H1 (cell line): ENCODE measurements at regions not wholly inside any gene's neighbourhood (a gene's known extent, or its start where the extent isn't known, plus 50 kb on each side); places are given as distances from the start of the nearest gene placed in this dataset.

Experiments used
- CTCF ChIA-PET: fragments of 300-600 bp; sonication (Branson Sonifier 250); formaldehyde crosslinking; loops from one replicate; lab custom pipeline; 2021; ENCODE audit not compliant: partially characterized antibody; lab: Charles Lee
- POLR2A ChIA-PET: fragments of 300-600 bp; sonication (Branson Sonifier 250); formaldehyde crosslinking; loops from one replicate; lab custom pipeline; 2021; ENCODE audit warnings: inconsistent platforms; ENCODE audit not compliant: partially characterized antibody; lab: Charles Lee
- DNase-seq, 2 experiments: peaks; one replicate each; pipeline versions ENCODE4 v3.0.0 to v3.0.0-alpha.2; 2010 to 2022; ENCODE audit warnings: low spot score in 2 of 2, low read depth in 1 of 2, mixed read lengths in 1 of 2
- FAIRE-seq: peaks from 2 replicates; lab custom pipeline; 2011; peaks lifted over from hg19 to GRCh38; lab: Jason Lieb, UNC
- H2AFZ ChIP-seq: 2 replicates; pipeline ENCODE4 v1.8.1; 2012; ENCODE audit warnings: low read length, inconsistent platforms
- H2AK5ac ChIP-seq: 2 replicates; pipeline ENCODE4 v1.6.1; 2013; ENCODE audit warnings: low read depth, low read length
- H2BK120ac ChIP-seq: replicated peaks from 2 replicates; pipeline ENCODE3; 2013; ENCODE audit warnings: low read depth, low read length, inconsistent platforms
- H2BK12ac ChIP-seq: 2 replicates; pipeline ENCODE4 v1.6.1; 2013; ENCODE audit warnings: low read depth, low read length
- H2BK15ac ChIP-seq: 2 replicates; pipeline ENCODE4 v1.6.1; 2013; ENCODE audit warnings: low read length
- H2BK20ac ChIP-seq: 2 replicates; pipeline ENCODE4 v1.6.1; 2013; ENCODE audit warnings: low read length
- H2BK5ac ChIP-seq: 2 replicates; pipeline ENCODE4 v1.6.1; 2013; ENCODE audit warnings: low read depth, low read length
- H3K14ac ChIP-seq: 2 replicates; pipeline ENCODE4 v1.6.1; 2013; ENCODE audit warnings: inconsistent platforms; ENCODE audit not compliant: insufficient read length
- H3K18ac ChIP-seq: 2 replicates; pipeline ENCODE4 v1.6.1; 2013; ENCODE audit warnings: low read length; ENCODE audit errors: extremely low read depth
- H3K23ac ChIP-seq: 2 replicates; pipeline ENCODE4 v1.6.1; 2013; ENCODE audit warnings: inconsistent platforms; ENCODE audit not compliant: insufficient read length
- H3K23me2 ChIP-seq: 2 replicates; pipeline ENCODE4 v1.6.1; 2013; ENCODE audit warnings: low read depth, low read length
- H3K27ac ChIP-seq: 2 replicates; pipeline ENCODE4 v1.6.1; 2011; ENCODE audit warnings: low read depth, low read length, inconsistent platforms
- H3K27me3 ChIP-seq, 4 experiments: replicated peaks in 1 of 4; 1 replicate in 1 of 4; 2 replicates in 3 of 4; pipeline versions ENCODE4 v1.6.1 to v1.8.1; 2011 to 2013; ENCODE audit warnings: low read length in 3 of 4, mild to moderate bottlenecking in 3 of 4, inconsistent platforms in 2 of 4, mixed read lengths in 2 of 4, moderate library complexity in 1 of 4; ENCODE audit not compliant: control insufficient read depth in 3 of 4, insufficient read depth in 3 of 4; ENCODE audit errors: extremely low read depth in 1 of 4
- H3K36me3 ChIP-seq, 4 experiments: 2 replicates each; pipeline versions ENCODE4 v1.6.1 to v1.8.1; 2011 to 2013; ENCODE audit warnings: mild to moderate bottlenecking in 4 of 4, low read length in 3 of 4, moderate library complexity in 2 of 4, control low read depth in 1 of 4, inconsistent platforms in 1 of 4; ENCODE audit not compliant: insufficient read depth in 4 of 4, control insufficient read depth in 2 of 4
- H3K4ac ChIP-seq: replicated peaks from 2 replicates; pipeline ENCODE3; 2013; ENCODE audit warnings: low read length, low read depth, mixed read lengths, inconsistent platforms; ENCODE audit not compliant: insufficient read length
- H3K4me1 ChIP-seq, 4 experiments: replicated peaks in 1 of 4; 1 replicate in 1 of 4; 2 replicates in 3 of 4; pipeline versions ENCODE4 v1.6.1 to v1.8.1; 2011 to 2013; ENCODE audit warnings: low read length in 3 of 4, inconsistent platforms in 2 of 4, mixed read lengths in 1 of 4; ENCODE audit not compliant: insufficient read depth in 4 of 4, control insufficient read depth in 3 of 4
- H3K4me2 ChIP-seq, 2 experiments: 2 replicates each; pipeline versions ENCODE4 v1.6.1 to v1.8.1; 2011 to 2013; ENCODE audit warnings: low read depth in 2 of 2, low read length in 2 of 2, control low read depth in 1 of 2, inconsistent platforms in 1 of 2, mild to moderate bottlenecking in 1 of 2; ENCODE audit not compliant: insufficient read depth in 1 of 2
- H3K4me3 ChIP-seq, 4 experiments: fragments of 200-600, 300-600 bp in 1 of 4; sonication (generic), shearing (Covaris generic), sonication (Bioruptor Twin) in 1 of 4; 2 replicates each; pipeline versions ENCODE4 v1.5.1 to v1.8.1; 2011 to 2016; ENCODE audit warnings: low read length in 4 of 4, low read depth in 3 of 4, control low read depth in 2 of 4, inconsistent platforms in 2 of 4, mild to moderate bottlenecking in 2 of 4, mixed read lengths in 1 of 4, moderate library complexity in 1 of 4; ENCODE audit not compliant: insufficient read depth in 2 of 4; ENCODE audit errors: extremely low read depth in 1 of 4
- H3K56ac ChIP-seq: replicated peaks from 2 replicates; pipeline ENCODE3; 2013; ENCODE audit warnings: low read depth, mild to moderate bottlenecking, mixed read lengths, low read length, inconsistent platforms; ENCODE audit not compliant: insufficient read length
- H3K79me1 ChIP-seq: 2 replicates; pipeline ENCODE4 v1.6.1; 2013; ENCODE audit warnings: low read depth, low read length, control low read depth
- H3K79me2 ChIP-seq, 2 experiments: 2 replicates each; pipeline versions ENCODE4 v1.6.1 to v1.8.1; 2012 to 2013; ENCODE audit warnings: low read length in 2 of 2, mild to moderate bottlenecking in 2 of 2, inconsistent platforms in 1 of 2; ENCODE audit not compliant: insufficient read depth in 2 of 2, control insufficient read depth in 1 of 2
- H3K9ac ChIP-seq, 4 experiments: replicated peaks in 1 of 4; 1 replicate in 1 of 4; 2 replicates in 3 of 4; pipeline versions ENCODE4 v1.6.1 to v1.8.1; 2011 to 2013; ENCODE audit warnings: low read depth in 3 of 4, low read length in 3 of 4, control low read depth in 2 of 4, mild to moderate bottlenecking in 2 of 4, moderate library complexity in 2 of 4, inconsistent platforms in 1 of 4; ENCODE audit errors: extremely low read depth in 1 of 4
- H3K9me3 ChIP-seq, 2 experiments: 2 replicates each; pipeline versions ENCODE4 v1.6.1 to v1.8.1; 2012 to 2013; ENCODE audit warnings: mild to moderate bottlenecking in 2 of 2, moderate library complexity in 2 of 2, control low read depth in 1 of 2, inconsistent platforms in 1 of 2, low read depth in 1 of 2, low read length in 1 of 2, mixed read lengths in 1 of 2; ENCODE audit not compliant: insufficient read depth in 2 of 2
- H4K20me1 ChIP-seq, 2 experiments: replicated peaks in 1 of 2; 2 replicates each; pipeline versions ENCODE3 to v1.8.1; 2011 to 2013; ENCODE audit warnings: inconsistent platforms in 2 of 2, low read length in 2 of 2, mild to moderate bottlenecking in 1 of 2; ENCODE audit not compliant: insufficient read depth in 2 of 2, control insufficient read depth in 1 of 2
- H4K5ac ChIP-seq: 2 replicates; pipeline ENCODE4 v1.6.1; 2013; ENCODE audit warnings: low read length, low read depth, mixed read lengths, inconsistent platforms; ENCODE audit not compliant: insufficient read length
- H4K8ac ChIP-seq: 2 replicates; pipeline ENCODE4 v1.8.0; 2013; ENCODE audit warnings: mild to moderate bottlenecking, moderate library complexity, low read length, inconsistent platforms; ENCODE audit not compliant: insufficient read depth; ENCODE audit errors: extremely low read depth
- H4K91ac ChIP-seq: replicated peaks from 2 replicates; pipeline ENCODE3; 2013; ENCODE audit warnings: low read length, mixed read lengths, inconsistent platforms; ENCODE audit not compliant: insufficient read length
- EP300 ChIP-seq, 2 experiments: IDR thresholded peaks; 1 replicate in 1 of 2; 2 replicates in 1 of 2; pipeline ENCODE4 v1.6.1; 2011 to 2012; ENCODE audit warnings: low read depth in 2 of 2, low read length in 2 of 2, mild to moderate bottlenecking in 2 of 2, borderline replicate concordance in 1 of 2, inconsistent platforms in 1 of 2, moderate library complexity in 1 of 2
- EZH2 ChIP-seq: fragments of 200-600 bp; sonication (generic); IDR thresholded peaks from 2 replicates; pipeline ENCODE4 v1.7.1; 2012; ENCODE audit warnings: low read depth, mild to moderate bottlenecking, moderate library complexity, low read length, inconsistent platforms; ENCODE audit not compliant: severe bottlenecking
- RAD21 ChIP-seq, 2 experiments: IDR thresholded peaks in 1 of 2; conservative IDR thresholded peaks in 1 of 2; 2 replicates each; pipeline ENCODE4 v1.6.1; 2011; ENCODE audit warnings: low read depth in 2 of 2, low read length in 2 of 2, improper control_type of control experiment in 1 of 2, inconsistent platforms in 1 of 2, mild to moderate bottlenecking in 1 of 2, moderate library complexity in 1 of 2
- WGBS, 2 experiments: shearing (Covaris generic) in 1 of 2; methylation state at CpG; one replicate each; pipeline versions ENCODE4 v1.1.6 to v1.1.7; 2013 to 2015; ENCODE audit warnings: low lambda C conversion rate in 2 of 2, mixed read lengths in 2 of 2, inconsistent platforms in 1 of 2, low coverage in 1 of 2, missing lambda C conversion rate in 1 of 2; ENCODE audit not compliant: insufficient replicate concordance in 2 of 2, insufficient coverage in 1 of 2, insufficient read length in 1 of 2; ENCODE audit errors: extremely low coverage in 1 of 2, missing lambda C conversion rate in 1 of 2; 5-methylcytosine and 5-hydroxymethylcytosine counted together
- TF ChIP-seq, protein P1 (sequence below), 3 experiments: IDR thresholded peaks; 1 replicate in 2 of 3; 2 replicates in 1 of 3; pipeline versions ENCODE4 v1.5.1 to v1.6.1; 2011; ENCODE audit warnings: low read length in 3 of 3, mild to moderate bottlenecking in 3 of 3, inconsistent platforms in 2 of 3, low read depth in 1 of 3, moderate library complexity in 1 of 3; ENCODE audit not compliant: insufficient read depth in 1 of 3; ENCODE audit errors: control extremely low read depth in 1 of 3

DNA sequence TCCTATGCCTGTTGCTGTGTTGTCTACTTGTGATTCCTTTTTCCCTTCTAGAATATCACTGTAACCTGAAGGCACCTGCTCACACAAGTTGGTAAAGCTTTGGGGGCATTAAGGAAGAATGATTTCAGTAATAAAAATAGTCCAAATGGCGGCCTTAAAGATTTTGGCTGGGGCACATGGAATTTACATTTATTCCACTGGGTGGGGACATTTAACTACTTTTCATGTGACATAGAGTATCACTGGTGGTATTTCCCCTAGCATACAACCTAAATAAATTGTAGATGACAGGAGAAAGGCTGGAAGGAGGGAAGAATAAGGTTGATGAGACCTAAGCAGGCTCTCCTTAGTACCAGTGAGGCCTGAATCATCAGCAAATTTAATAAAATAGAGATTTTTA lies 121.8 kb upstream of the EDA2R start:
- Histone ChIP-seq H3K4me3 (no peak overlapping the region), H3K23me2 (no peaks in the 10 kb centered on the region), H3K9ac (no peak overlapping the region), H2AK5ac (no peak overlapping the region), H4K91ac (no peak overlapping the region), H2BK12ac (no peak overlapping the region), H4K8ac (no peak overlapping the region), H3K4me2 (no peak overlapping the region), H2BK5ac (no peak overlapping the region), H2BK20ac (no peak overlapping the region), H3K27ac (no peak overlapping the region), H3K79me1 (no peaks in the 10 kb centered on the region), H2BK15ac (no peak overlapping the region), H3K4me1 (no peaks in the 10 kb centered on the region), H3K79me2 (no peaks in the 10 kb centered on the region), H2BK120ac (no peak overlapping the region), H3K36me3 (no peaks in the 10 kb centered on the region), H3K9me3 (no peaks in the 10 kb centered on the region), H4K5ac (no peak overlapping the region), H3K56ac (no peak overlapping the region), H3K14ac (no peak overlapping the region), H3K23ac (no peak overlapping the region), H3K4ac (no peak overlapping the region), H2AFZ (no peak overlapping the region), H4K20me1 (no peaks in the 10 kb centered on the region), H3K18ac (no peak overlapping the region), H3K27me3 (no peaks in the 10 kb centered on the region)
- CTCF ChIA-PET, result no interaction called here
- 89% methylated on average over 1 of the region's 1 CpG; no CpG with 5 or more reads in 1 of the 2 experiments for WGBS, 2 experiments
- FAIRE-seq, result no peak
- no peak for DNase-seq
- POLR2A ChIA-PET, result no interaction called here
- TF ChIP-seq RAD21 (IDR thresholded peaks at IDR 0.05 in 1 of 2, conservative IDR thresholded peaks at IDR 0.05 in 1 of 2; ENCODE audit: low read depth in 2 of 2, low read length in 2 of 2) (peak; percentile 46 to 58), EP300 (IDR thresholded peaks at IDR 0.05; ENCODE audit: borderline replicate concordance in 1 of 2, low read depth in 2 of 2, low read length in 2 of 2) (no peak), EZH2 (no peak)
- TF ChIP-seq, protein P1, sequence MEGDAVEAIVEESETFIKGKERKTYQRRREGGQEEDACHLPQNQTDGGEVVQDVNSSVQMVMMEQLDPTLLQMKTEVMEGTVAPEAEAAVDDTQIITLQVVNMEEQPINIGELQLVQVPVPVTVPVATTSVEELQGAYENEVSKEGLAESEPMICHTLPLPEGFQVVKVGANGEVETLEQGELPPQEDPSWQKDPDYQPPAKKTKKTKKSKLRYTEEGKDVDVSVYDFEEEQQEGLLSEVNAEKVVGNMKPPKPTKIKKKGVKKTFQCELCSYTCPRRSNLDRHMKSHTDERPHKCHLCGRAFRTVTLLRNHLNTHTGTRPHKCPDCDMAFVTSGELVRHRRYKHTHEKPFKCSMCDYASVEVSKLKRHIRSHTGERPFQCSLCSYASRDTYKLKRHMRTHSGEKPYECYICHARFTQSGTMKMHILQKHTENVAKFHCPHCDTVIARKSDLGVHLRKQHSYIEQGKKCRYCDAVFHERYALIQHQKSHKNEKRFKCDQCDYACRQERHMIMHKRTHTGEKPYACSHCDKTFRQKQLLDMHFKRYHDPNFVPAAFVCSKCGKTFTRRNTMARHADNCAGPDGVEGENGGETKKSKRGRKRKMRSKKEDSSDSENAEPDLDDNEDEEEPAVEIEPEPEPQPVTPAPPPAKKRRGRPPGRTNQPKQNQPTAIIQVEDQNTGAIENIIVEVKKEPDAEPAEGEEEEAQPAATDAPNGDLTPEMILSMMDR (IDR thresholded peaks at IDR 0.05; ENCODE audit: control extremely low read depth in 1 of 3, insufficient read depth in 1 of 3, low read depth in 1 of 3, low read length in 3 of 3), result peak in 2 of 3 experiments; percentile 14 to 20; a peak in 2 of 4 replicates
